Rectal smooth muscle tissue (tissue), 1 donor: ENCODE measurements at regions not wholly inside any gene's neighbourhood (a gene's known extent, or its start where the extent isn't known, plus 50 kb on each side); places are given as distances from the start of the nearest gene placed in this dataset.

ENCODE experiments used
- H3K27ac ChIP-seq: one replicate; pipeline ENCODE4 v1.7.0; 2013; ENCODE audit warnings: low read depth, low read length, inconsistent platforms
- H3K27me3 ChIP-seq: one replicate; pipeline ENCODE4 v1.7.0; 2013; ENCODE audit warnings: low read length; ENCODE audit not compliant: control insufficient read depth, insufficient read depth
- H3K36me3 ChIP-seq: one replicate; pipeline ENCODE4 v1.7.0; 2013; ENCODE audit warnings: low read length; ENCODE audit not compliant: control insufficient read depth, insufficient read depth
- H3K4me1 ChIP-seq: one replicate; pipeline ENCODE4 v1.7.0; 2013; ENCODE audit warnings: low read length; ENCODE audit not compliant: control insufficient read depth, insufficient read depth
- H3K4me3 ChIP-seq: one replicate; pipeline ENCODE4 v1.7.0; 2013; ENCODE audit warnings: low read length
- H3K9ac ChIP-seq: one replicate; pipeline ENCODE4 v1.7.0; 2013; ENCODE audit warnings: low read length

- Histone ChIP-seq H3K9ac (no peak overlapping the region), H3K36me3 (no peaks in the 10 kb centered on the region), H3K27ac (no peak overlapping the region), H3K4me1 (no peaks in the 10 kb centered on the region), H3K4me3 (no peak overlapping the region), H3K27me3 (no peaks in the 10 kb centered on the region)
Measured at GRCh38 chr11:116525961-116526495, 246.8 kb downstream of the BUD13 start.

GRCh38 chr11:116519499-116519898, 253.3 kb downstream of the BUD13 start:
- no peak overlapping the region for H3K4me3 ChIP-seq
- H3K36me3 ChIP-seq = no peaks in the 10 kb centered on the region
- no peak overlapping the region for H3K27ac ChIP-seq
- H3K4me1 ChIP-seq = no peaks in the 10 kb centered on the region
- no peak overlapping the region for H3K9ac ChIP-seq
- H3K27me3 ChIP-seq = no peaks in the 10 kb centered on the region

GRCh38 chr11:116518141-116518540, 254.6 kb downstream of the BUD13 start:
- Histone ChIP-seq H3K9ac (no peak overlapping the region), H3K27me3 (no peaks in the 10 kb centered on the region), H3K4me1 (no peaks in the 10 kb centered on the region), H3K4me3 (no peak overlapping the region), H3K27ac (no peak overlapping the region), H3K36me3 (no peaks in the 10 kb centered on the region)

GRCh38 chr11:116517584-116517983, 255.2 kb downstream of the BUD13 start:
- H3K4me3 ChIP-seq = no peak overlapping the region
- H3K36me3 ChIP-seq = no peaks in the 10 kb centered on the region
- no peak overlapping the region for H3K27ac ChIP-seq
- no peaks in the 10 kb centered on the region for H3K4me1 ChIP-seq
- no peaks in the 10 kb centered on the region for H3K27me3 ChIP-seq
- no peak overlapping the region for H3K9ac ChIP-seq

GRCh38 chr11:116517077-116517476, 255.7 kb downstream of the BUD13 start:
- H3K4me1 ChIP-seq = no peaks in the 10 kb centered on the region

GRCh38 chr11:116515664-116516184, 257.1 kb downstream of the BUD13 start:
- Histone ChIP-seq H3K27ac (no peak overlapping the region), H3K4me3 (no peak overlapping the region), H3K27me3 (no peaks in the 10 kb centered on the region), H3K9ac (no peak overlapping the region), H3K36me3 (no peaks in the 10 kb centered on the region), H3K4me1 (no peaks in the 10 kb centered on the region)

More at GRCh38 chr11:116517077-116517476, 255.7 kb downstream of the BUD13 start:
- H3K9ac ChIP-seq = no peak overlapping the region
- no peak overlapping the region for H3K27ac ChIP-seq
- no peaks in the 10 kb centered on the region for H3K36me3 ChIP-seq
- H3K4me3 ChIP-seq = no peak overlapping the region
- no peaks in the 10 kb centered on the region for H3K27me3 ChIP-seq

- no peak overlapping the region for H3K27ac ChIP-seq
- H3K4me3 ChIP-seq = no peak overlapping the region
- H3K36me3 ChIP-seq = no peaks in the 10 kb centered on the region
- H3K9ac ChIP-seq = no peak overlapping the region
- no peaks in the 10 kb centered on the region for H3K27me3 ChIP-seq
- H3K4me1 ChIP-seq = no peaks in the 10 kb centered on the region
Measured at GRCh38 chr11:116513894-116514293, 258.9 kb downstream of the BUD13 start.

- no peak overlapping the region for H3K9ac ChIP-seq
- no peaks in the 10 kb centered on the region for H3K27me3 ChIP-seq
- no peaks in the 10 kb centered on the region for H3K36me3 ChIP-seq
- no peak overlapping the region for H3K27ac ChIP-seq
- H3K4me3 ChIP-seq = no peak overlapping the region
- no peaks in the 10 kb centered on the region for H3K4me1 ChIP-seq
Measured at GRCh38 chr11:116513278-116513823, 259.4 kb downstream of the BUD13 start.

GRCh38 chr11:116512841-116513240, 259.9 kb downstream of the BUD13 start:
- no peak overlapping the region for H3K27ac ChIP-seq
- no peak overlapping the region for H3K4me3 ChIP-seq
- no peaks in the 10 kb centered on the region for H3K27me3 ChIP-seq
- H3K9ac ChIP-seq = no peak overlapping the region
- no peaks in the 10 kb centered on the region for H3K4me1 ChIP-seq
- no peaks in the 10 kb centered on the region for H3K36me3 ChIP-seq

GRCh38 chr11:116511684-116512083, 261.1 kb downstream of the BUD13 start:
- Histone ChIP-seq H3K27me3 (no peaks in the 10 kb centered on the region), H3K36me3 (no peaks in the 10 kb centered on the region), H3K4me1 (no peaks in the 10 kb centered on the region), H3K27ac (no peak overlapping the region), H3K4me3 (no peak overlapping the region), H3K9ac (no peak overlapping the region)

GRCh38 chr11:116510886-116511650, 261.7 kb downstream of the BUD13 start:
- Histone ChIP-seq H3K27ac (no peak overlapping the region), H3K9ac (no peak overlapping the region), H3K27me3 (no peaks in the 10 kb centered on the region), H3K4me1 (no peaks in the 10 kb centered on the region), H3K36me3 (no peaks in the 10 kb centered on the region), H3K4me3 (no peak overlapping the region)

- Histone ChIP-seq H3K27ac (no peak overlapping the region), H3K9ac (no peak overlapping the region), H3K4me1 (no peaks in the 10 kb centered on the region), H3K27me3 (no peaks in the 10 kb centered on the region), H3K4me3 (no peak overlapping the region), H3K36me3 (no peaks in the 10 kb centered on the region)
Measured at GRCh38 chr11:116510166-116510565, 262.6 kb downstream of the BUD13 start.
